NCI-H2081 treated with DMSO at 0.1 percent for 48 hours (cell line): ENCODE measurements at regions not wholly inside any gene's neighbourhood (a gene's known extent, or its start where the extent isn't known, plus 50 kb on each side); places are given as distances from the start of the nearest gene placed in this dataset.

Source experiments
- DNase-seq: peaks from one replicate; lab custom pipeline; 2025; lab: John Stamatoyannopoulos, UW

GRCh38 chr2:128791985-128792320 lies 473.3 kb upstream of the HS6ST1 start:
- no peak for DNase-seq

DNA sequence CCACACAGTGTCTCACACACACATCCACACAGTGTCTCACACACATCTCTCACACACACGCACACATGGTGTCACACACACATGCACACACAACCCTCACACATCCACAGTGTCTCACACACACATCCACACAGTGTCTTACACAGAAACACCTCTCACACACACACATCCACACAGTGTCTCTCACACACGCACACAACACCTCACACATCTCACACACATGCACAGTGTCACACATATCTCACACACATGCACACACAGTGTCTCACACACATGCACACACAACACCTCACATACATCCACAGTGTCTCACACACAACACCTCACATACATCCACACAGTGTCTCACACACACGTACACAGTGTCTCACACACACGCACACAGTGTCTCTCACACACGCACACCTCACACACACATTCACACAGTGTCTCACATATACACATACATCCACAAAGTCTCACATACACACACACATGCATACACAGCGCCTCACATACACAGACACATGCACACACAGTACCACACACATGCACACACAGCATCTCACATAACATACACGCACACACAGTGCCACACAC lies 473.9 kb upstream of the HS6ST1 start:
- no peak for DNase-seq

DNA sequence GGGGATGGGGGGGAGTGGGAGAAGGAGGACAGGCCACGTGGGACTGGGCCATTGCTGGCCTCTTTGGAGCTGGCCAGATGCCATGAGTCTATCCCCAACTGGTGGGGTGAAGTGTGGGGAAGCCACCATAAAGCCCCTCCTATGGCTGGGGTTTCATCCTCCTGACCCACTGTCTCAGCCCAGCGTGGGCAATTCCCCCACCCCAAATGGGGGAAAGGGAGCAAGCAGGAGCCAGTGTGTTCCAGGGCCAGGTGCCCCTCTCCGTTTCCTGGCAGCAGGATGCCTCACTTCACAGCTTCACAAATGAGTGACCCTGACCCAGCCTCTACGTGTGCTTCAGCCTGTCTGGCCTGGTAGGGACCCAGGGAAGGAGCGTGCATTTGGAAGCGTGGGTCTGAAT lies 474.7 kb upstream of the HS6ST1 start:
- no peak for DNase-seq

DNA sequence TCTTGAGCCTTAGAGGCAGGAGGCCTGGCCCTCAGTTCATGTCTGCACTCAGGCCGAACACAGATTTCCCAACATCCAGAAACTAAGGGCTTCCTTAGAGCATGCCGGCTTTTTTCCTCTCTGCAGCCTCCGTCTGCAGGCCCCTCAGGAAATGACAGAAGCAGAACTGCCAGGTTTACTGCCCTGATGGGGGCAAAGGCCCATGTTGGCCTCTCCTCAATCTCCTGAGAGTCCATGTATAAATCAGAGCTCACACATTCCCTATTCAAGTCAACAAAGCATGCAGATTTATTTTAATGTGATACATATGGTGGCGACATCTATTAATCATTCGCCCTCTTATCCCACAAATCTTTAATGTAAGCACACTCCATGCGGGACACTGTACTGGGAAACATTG lies 475.6 kb upstream of the HS6ST1 start:
- no peak for DNase-seq

DNA sequence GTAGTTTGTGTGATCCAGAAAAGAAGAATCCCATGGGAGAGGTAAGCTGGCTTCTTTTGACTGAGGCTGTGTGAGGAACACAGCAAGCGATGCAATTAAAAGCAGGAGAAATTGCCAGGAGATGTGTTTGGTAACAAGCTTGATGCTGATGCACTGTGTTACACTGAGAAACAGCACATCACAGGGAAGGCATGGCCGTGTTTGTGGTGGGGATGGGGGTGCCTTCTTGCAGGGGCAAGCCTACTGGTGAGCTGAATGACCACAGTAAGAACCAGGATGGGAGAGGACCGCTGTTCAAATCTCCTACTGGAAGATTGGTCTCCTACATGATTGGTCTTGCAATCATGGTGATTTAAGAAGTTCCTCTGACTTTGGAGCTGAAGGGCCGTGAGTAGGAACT lies 477.7 kb upstream of the HS6ST1 start:
- no peak for DNase-seq

GRCh38 chr2:128797092-128797491 lies 478.4 kb upstream of the HS6ST1 start:
- no peak for DNase-seq

- DNase-seq: no peak
These were observed 478.9 kb upstream of the HS6ST1 start for GRCh38 chr2:128797533-128797932.

DNA sequence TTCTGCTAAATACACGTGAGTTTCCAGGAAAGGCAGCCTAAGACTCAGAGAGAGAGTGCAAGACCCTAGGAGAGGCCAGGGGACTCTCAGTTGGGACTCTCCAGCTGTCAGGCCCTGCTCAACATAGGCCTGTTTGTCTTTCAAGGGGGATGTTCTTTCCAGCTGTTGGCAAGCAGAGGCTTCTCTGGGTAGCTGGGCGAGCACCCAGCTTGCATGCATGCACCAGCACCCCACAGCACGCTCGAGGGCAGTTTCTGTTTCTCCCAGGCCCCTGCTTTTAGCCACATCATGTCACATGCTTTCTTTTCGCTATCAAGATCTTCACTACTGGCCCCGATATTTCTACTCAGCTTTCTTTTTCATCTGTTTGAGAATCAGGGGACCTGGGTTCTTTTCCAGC lies 479.3 kb upstream of the HS6ST1 start:
- DNase-seq: no peak

DNA sequence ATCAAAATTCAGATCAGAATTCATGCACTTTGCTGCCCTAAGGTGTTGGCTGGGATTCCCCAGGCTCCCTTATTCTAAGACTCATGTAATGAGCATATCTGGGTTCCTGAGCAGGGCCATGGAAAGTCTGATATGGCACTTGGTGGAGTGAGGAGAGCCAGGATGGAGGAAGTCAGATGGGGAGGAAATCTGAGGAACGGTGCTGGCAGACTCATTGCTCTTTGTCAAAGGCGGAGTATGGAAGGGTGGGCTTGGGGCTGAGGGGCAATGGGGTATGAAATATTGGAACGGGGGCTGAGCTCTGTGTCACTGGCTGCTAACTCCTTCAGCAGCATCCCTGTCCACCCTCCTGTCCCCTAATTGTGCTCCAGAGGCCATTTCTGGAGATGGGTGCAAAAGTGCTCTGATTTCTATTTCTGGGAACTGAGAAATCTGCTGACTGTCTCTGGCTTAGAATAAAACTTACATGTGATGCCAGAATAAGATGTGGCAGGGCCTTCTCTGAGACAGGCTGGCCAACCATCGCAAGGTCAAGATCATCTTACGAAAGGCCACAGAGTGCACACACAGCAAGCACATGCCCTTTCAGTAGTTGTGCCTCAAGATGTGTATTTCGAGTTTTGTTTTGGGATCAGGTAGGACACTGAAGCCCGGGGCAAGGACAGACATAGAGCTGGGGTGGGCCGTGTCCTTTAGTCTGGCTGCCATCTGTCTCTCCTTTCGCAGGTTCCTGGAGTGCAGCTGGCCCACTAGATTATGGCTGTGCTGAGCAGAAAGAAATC lies 480.0 kb upstream of the HS6ST1 start:
- DNase-seq: no peak

DNA sequence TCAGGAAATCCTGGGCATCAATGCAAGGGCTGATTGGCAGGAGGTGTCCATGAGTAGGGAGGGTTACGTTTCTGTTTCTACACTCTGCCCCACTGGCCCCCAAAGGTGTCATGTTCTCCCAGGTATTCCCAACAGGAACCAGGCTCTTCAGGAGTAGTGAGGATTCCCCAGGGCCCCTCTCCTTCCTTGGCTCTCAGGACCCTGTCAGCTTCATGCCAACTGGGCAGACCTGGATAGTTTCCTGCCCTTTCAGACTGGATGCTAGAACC lies 480.6 kb upstream of the HS6ST1 start:
- no peak for DNase-seq

DNA sequence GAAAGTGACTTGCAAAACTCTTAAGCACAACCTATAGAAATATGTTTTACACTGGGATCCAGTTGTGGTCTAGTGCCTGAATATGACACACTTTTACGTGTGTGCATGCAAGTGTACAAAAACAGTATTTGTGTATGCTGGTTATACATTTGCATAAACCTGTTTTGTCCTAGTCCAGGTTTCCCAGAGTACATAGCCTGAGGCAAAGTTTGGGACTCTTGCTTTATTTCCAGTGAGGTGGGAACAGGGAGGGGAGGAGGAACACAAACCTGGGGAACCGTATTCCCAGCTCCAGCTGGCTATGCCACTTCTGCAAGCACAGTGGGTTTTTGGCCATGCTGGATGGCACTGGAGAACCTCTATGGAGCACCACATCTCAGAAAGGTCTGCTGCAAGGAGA lies 481.1 kb upstream of the HS6ST1 start:
- DNase-seq: no peak

DNA sequence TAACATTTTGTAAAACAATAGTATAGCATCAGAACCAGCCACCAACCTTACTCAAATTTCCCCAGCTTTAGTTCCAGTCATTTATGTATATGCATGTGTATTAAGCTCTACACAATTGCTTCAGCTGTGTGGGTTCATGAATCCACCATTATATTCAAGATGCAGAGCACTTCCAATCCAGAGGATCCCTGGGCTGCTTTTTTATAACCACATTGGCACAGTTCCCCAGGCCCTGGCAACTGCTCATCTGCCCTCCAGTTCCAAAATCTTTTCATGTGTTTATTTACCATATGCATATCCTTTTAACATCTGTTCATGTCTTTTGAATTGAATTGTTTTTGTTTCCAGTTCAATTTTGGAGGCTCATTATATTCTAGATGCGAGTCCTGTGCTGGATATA lies 482.9 kb upstream of the HS6ST1 start:
- no peak for DNase-seq

GRCh38 chr2:128803222-128803621 lies 484.6 kb upstream of the HS6ST1 start:
- DNase-seq: no peak

- no peak for DNase-seq
These were observed 486.6 kb upstream of the HS6ST1 start for GRCh38 chr2:128805237-128805636.

DNA sequence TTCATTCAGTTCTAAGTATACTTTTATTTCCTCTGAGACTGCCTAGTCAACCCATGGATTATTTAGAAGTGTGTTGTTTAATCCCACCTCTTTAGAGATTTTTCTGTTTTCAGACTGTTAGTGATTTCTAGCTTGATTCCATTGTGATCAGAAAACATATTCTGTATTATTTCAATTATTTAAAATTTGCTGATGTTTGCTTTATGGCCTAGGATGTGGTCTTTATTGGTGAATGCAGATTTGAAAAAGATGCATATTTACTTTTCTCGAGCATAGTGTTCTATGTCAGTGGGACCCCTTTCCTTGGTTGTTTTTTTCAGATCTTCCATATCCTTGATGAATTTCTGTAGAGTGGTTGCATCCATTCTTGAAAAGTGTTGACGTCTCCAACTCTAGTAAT lies 487.2 kb upstream of the HS6ST1 start:
- DNase-seq: no peak

- no peak for DNase-seq
These were observed 488.6 kb upstream of the HS6ST1 start for GRCh38 chr2:128807317-128807716.

- no peak for DNase-seq
These were observed 490.0 kb upstream of the HS6ST1 start for GRCh38 chr2:128808462-128809258.

GRCh38 chr2:128809259-128809636 lies 490.6 kb upstream of the HS6ST1 start:
- DNase-seq: no peak

- DNase-seq: no peak
These were observed 491.2 kb upstream of the HS6ST1 start for GRCh38 chr2:128809880-128810279.

GRCh38 chr2:128812183-128812940 lies 493.7 kb upstream of the HS6ST1 start:
- DNase-seq: no peak

DNA sequence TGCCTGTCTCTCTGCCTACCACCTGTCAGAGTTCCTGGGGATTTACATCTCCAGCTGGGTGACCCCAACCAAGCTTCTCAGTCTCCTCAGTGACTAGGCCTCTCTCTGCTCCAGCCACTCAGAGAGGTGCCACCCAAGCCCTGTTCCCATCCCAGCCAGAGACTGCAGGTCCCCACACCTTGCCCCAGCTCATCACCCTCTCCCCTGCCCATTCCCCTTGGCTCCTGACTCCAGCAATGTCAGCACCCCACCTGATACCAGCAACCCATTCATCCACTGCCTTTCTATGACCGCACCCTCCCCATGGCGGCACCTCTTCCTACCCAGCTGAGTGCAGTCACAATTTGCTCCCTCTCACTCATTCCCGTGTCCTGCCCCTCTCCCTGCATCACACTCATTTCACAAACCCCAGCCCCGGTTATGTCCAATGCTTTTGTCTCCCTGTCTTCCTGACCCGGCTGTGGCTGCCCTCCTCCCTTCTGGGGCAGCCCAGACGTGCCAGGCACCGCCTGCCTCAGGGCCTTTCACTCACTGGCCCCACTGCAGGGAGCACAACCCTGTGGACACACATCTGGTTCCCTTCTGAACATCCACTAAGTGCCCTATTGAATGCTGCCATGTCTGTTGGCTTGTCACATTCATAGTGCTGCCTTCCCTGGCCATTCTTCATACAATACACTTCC lies 494.8 kb upstream of the HS6ST1 start:
- no peak for DNase-seq

- DNase-seq: no peak
These were observed 496.6 kb upstream of the HS6ST1 start for GRCh38 chr2:128815248-128815647.
